ENCODE measurements at regions not wholly inside any gene's neighbourhood (a gene's known extent, or its start where the extent isn't known, plus 50 kb on each side); places are given as distances from the start of the nearest gene placed in this dataset.
"Not testable (repeated sequence)": the region's sequence is repeated elsewhere in the genome, so short reads cannot be mapped to it uniquely, and the experiment has no call there.

- DNase-seq (ENCODE audit: insufficient read length) (no peak), FAIRE-seq (no peak)
- TF ChIP-seq TAF1 (IDR thresholded peaks at IDR 0.05; ENCODE audit: borderline replicate concordance, low read depth, low read length) (no peak), POLR2AphosphoS5 (IDR thresholded peaks at IDR 0.05; ENCODE audit: low read depth, low read length) (no peak), POLR2A (IDR thresholded peaks at IDR 0.05; ENCODE audit: low read depth, low read length) (no peak)
Measured at GRCh38 chr16:60142619-60143347, 1408.7 kb upstream of the GOT2 start.

GRCh38 chr16:60137891-60138290 is 1403.8 kb upstream of the GOT2 start:
- DNase-seq (ENCODE audit: insufficient read length): no peak
- no peak for TF ChIP-seq TAF1 (IDR thresholded peaks at IDR 0.05; ENCODE audit: borderline replicate concordance, low read depth, low read length)
- TF ChIP-seq POLR2AphosphoS5 (IDR thresholded peaks at IDR 0.05; ENCODE audit: low read depth, low read length): no peak
- TF ChIP-seq POLR2A (IDR thresholded peaks at IDR 0.05; ENCODE audit: low read depth, low read length): no peak
- no peak for FAIRE-seq

- no peak for FAIRE-seq
- TF ChIP-seq TAF1 (IDR thresholded peaks at IDR 0.05; ENCODE audit: borderline replicate concordance, low read depth, low read length) (no peak), POLR2A (IDR thresholded peaks at IDR 0.05; ENCODE audit: low read depth, low read length) (no peak), POLR2AphosphoS5 (IDR thresholded peaks at IDR 0.05; ENCODE audit: low read depth, low read length) (no peak)
- DNase-seq (ENCODE audit: insufficient read length): no peak
Measured at GRCh38 chr16:60127196-60127595, 1393.1 kb upstream of the GOT2 start.

GRCh38 chr16:60126115-60126514 is 1392.0 kb upstream of the GOT2 start:
- not testable (repeated sequence) for DNase-seq (ENCODE audit: insufficient read length); FAIRE-seq

- no peak for DNase-seq (ENCODE audit: insufficient read length)
- no peak for TF ChIP-seq POLR2A (IDR thresholded peaks at IDR 0.05; ENCODE audit: low read depth, low read length)
- TF ChIP-seq POLR2AphosphoS5 (IDR thresholded peaks at IDR 0.05; ENCODE audit: low read depth, low read length): no peak
- no peak for TF ChIP-seq TAF1 (IDR thresholded peaks at IDR 0.05; ENCODE audit: borderline replicate concordance, low read depth, low read length)
- no peak for FAIRE-seq
Measured at GRCh38 chr16:60123392-60124023, 1389.4 kb upstream of the GOT2 start.

- TF ChIP-seq POLR2A (IDR thresholded peaks at IDR 0.05; ENCODE audit: low read depth, low read length) (no peak), POLR2AphosphoS5 (IDR thresholded peaks at IDR 0.05; ENCODE audit: low read depth, low read length) (no peak), TAF1 (IDR thresholded peaks at IDR 0.05; ENCODE audit: borderline replicate concordance, low read depth, low read length) (no peak)
- FAIRE-seq (no peak), DNase-seq (ENCODE audit: insufficient read length) (no peak)
Measured at GRCh38 chr16:60120586-60120985, 1386.5 kb upstream of the GOT2 start.

GRCh38 chr16:60110531-60110930 is 1376.4 kb upstream of the GOT2 start:
- FAIRE-seq (no peak), DNase-seq (ENCODE audit: insufficient read length) (no peak)
- TF ChIP-seq TAF1 (IDR thresholded peaks at IDR 0.05; ENCODE audit: borderline replicate concordance, low read depth, low read length) (no peak), POLR2A (IDR thresholded peaks at IDR 0.05; ENCODE audit: low read depth, low read length) (no peak), POLR2AphosphoS5 (IDR thresholded peaks at IDR 0.05; ENCODE audit: low read depth, low read length) (no peak)

- DNase-seq (ENCODE audit: insufficient read length) (no peak), FAIRE-seq (no peak)
- TF ChIP-seq POLR2AphosphoS5 (IDR thresholded peaks at IDR 0.05; ENCODE audit: low read depth, low read length): no peak
- TF ChIP-seq TAF1 (IDR thresholded peaks at IDR 0.05; ENCODE audit: borderline replicate concordance, low read depth, low read length): no peak
- TF ChIP-seq POLR2A (IDR thresholded peaks at IDR 0.05; ENCODE audit: low read depth, low read length): no peak
Measured at GRCh38 chr16:60107871-60108270, 1373.8 kb upstream of the GOT2 start.

- FAIRE-seq (no peak), DNase-seq (ENCODE audit: insufficient read length) (no peak)
- TF ChIP-seq POLR2AphosphoS5 (IDR thresholded peaks at IDR 0.05; ENCODE audit: low read depth, low read length): no peak
- no peak for TF ChIP-seq TAF1 (IDR thresholded peaks at IDR 0.05; ENCODE audit: borderline replicate concordance, low read depth, low read length)
- no peak for TF ChIP-seq POLR2A (IDR thresholded peaks at IDR 0.05; ENCODE audit: low read depth, low read length)
Measured at GRCh38 chr16:60107437-60107836, 1373.3 kb upstream of the GOT2 start.

- no peak for DNase-seq (ENCODE audit: insufficient read length)
- no peak for TF ChIP-seq TAF1 (IDR thresholded peaks at IDR 0.05; ENCODE audit: borderline replicate concordance, low read depth, low read length)
- no peak for TF ChIP-seq POLR2AphosphoS5 (IDR thresholded peaks at IDR 0.05; ENCODE audit: low read depth, low read length)
- no peak for TF ChIP-seq POLR2A (IDR thresholded peaks at IDR 0.05; ENCODE audit: low read depth, low read length)
- FAIRE-seq: no peak
Measured at GRCh38 chr16:60100371-60100770, 1366.3 kb upstream of the GOT2 start.

- TF ChIP-seq POLR2AphosphoS5 (IDR thresholded peaks at IDR 0.05; ENCODE audit: low read depth, low read length) (no peak), POLR2A (IDR thresholded peaks at IDR 0.05; ENCODE audit: low read depth, low read length) (no peak), TAF1 (IDR thresholded peaks at IDR 0.05; ENCODE audit: borderline replicate concordance, low read depth, low read length) (no peak)
- DNase-seq (ENCODE audit: insufficient read length) (no peak), FAIRE-seq (no peak)
Measured at GRCh38 chr16:60091529-60091928, 1357.4 kb upstream of the GOT2 start.

- DNase-seq (ENCODE audit: insufficient read length): no peak
- no peak for FAIRE-seq
- no peak for TF ChIP-seq TAF1 (IDR thresholded peaks at IDR 0.05; ENCODE audit: borderline replicate concordance, low read depth, low read length)
- TF ChIP-seq POLR2AphosphoS5 (IDR thresholded peaks at IDR 0.05; ENCODE audit: low read depth, low read length): no peak
- TF ChIP-seq POLR2A (IDR thresholded peaks at IDR 0.05; ENCODE audit: low read depth, low read length): no peak
Measured at GRCh38 chr16:60091071-60091470, 1357.0 kb upstream of the GOT2 start.

Data from GM12892 (cell line).